NCI-H2107 treated with DMSO at 0.1 percent for 48 hours (cell line): ENCODE measurements at regions not wholly inside any gene's neighbourhood (a gene's known extent, or its start where the extent isn't known, plus 50 kb on each side); places are given as distances from the start of the nearest gene placed in this dataset.

Experiments used
- DNase-seq: peaks from one replicate; lab custom pipeline; 2025; ENCODE audit not compliant: unreplicated experiment; lab: John Stamatoyannopoulos, UW

- DNase-seq = no peak
These were observed 65.1 kb upstream of the FAM222A start for GRCh38 chr12:109648521-109648920.

DNA sequence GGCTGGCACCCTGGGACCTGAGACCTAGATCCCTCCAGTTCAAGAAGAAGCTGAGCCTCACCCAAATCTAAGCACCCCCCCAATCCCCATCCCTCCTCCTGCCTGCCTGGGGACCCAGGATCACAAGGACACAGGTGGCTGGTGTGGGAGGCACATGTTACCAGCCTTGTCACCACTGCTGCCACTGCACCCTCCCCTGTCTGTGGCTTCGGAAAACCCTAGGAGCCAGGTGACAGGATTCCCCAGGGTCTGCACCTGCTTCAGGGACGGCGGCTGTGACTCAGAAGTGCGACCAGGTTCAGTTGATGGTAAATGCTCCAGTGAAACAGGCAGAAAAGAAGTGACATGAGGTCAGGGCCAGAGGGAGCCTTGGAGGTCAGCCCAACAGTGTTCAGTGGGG, 62.8 kb upstream of the FAM222A start:
- DNase-seq = peak; percentile 94

DNA sequence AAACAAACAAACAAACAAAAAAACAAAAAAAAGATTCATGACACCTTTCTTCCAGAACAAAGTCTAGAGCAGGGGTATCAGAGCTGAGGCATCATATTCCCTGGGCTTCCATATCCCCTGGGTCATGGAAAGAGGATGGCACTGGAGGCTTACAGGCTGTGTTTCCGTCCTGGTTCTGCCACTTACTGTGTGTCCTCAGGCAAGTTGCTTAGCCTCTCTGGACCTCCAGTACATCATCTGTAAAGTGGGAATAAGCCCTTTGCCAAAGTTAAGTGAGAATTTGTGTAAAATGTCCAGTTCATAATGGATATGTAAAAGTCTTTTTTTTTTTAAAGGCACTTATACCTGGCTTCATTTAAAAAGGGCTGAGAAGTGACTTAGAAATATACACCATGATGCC, 62.0 kb upstream of the FAM222A start:
- DNase-seq = no peak

- DNase-seq = peak; percentile 49
These were observed 61.2 kb upstream of the FAM222A start for GRCh38 chr12:109652233-109652976.

DNA sequence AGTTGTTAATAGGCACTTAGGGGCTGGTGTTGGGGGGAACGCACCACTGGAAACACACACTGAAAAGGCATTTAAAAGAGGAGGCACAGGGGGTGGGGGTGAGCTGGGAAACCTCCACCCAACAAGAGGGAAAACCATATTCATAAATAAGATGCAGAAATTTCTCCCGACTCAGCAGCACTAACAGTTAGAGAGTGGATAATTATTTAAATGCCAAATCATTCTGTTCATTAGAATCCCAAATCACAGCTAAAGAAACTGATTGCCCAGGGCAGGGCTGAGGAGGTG, 60.7 kb upstream of the FAM222A start:
- DNase-seq = no peak

- no peak for DNase-seq
These were observed 59.7 kb upstream of the FAM222A start for GRCh38 chr12:109653890-109654289.

GRCh38 chr12:109654357-109654756, 59.3 kb upstream of the FAM222A start:
- DNase-seq = no peak

DNA sequence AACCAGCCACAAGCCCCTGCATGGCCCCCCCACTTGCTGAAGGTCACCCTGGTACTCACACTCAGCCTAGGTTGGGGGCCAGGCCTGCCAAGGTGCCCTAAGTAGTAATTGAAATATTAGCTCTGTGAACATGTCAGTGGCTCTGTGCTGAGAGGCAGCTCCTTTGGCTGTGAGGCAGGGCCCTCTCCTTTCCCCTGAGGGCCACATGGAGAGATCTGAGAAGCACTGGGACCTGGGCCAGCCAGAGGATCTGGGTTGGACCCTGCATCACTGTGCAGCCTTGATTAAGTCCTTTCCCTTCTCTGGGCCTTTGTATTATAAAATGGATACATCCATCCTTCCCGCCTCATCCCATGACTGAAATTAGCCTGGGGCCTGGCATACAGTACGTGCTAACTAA, 58.0 kb upstream of the FAM222A start:
- no peak for DNase-seq

DNA sequence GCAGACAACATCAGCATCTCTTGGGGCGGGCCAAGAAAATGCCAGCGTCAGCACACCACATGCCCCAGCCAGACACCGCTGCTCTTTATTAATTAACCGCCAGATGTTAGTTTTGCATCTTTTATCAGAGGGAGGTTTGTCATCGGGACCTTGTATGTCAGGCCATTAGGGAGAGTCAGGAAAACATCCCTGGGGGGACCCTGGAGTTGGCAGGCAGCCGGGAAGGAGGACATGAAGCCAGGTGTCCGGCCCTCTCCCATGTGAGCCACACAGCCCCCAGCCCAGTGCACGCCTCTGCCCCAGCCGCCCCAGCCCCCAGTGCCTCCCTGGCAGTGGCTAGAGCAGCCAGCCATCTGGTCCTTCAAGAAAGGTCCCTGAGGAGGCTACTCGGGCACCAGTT, 56.9 kb upstream of the FAM222A start:
- DNase-seq = no peak

- DNase-seq = no peak
These were observed 49.8 kb upstream of the FAM222A start for GRCh38 chr12:109663795-109664194.
